B cell (primary cell): ENCODE measurements at regions not wholly inside any gene's neighbourhood (a gene's known extent, or its start where the extent isn't known, plus 50 kb on each side); places are given as distances from the start of the nearest gene placed in this dataset.

Experiments used
- ATAC-seq: fragments of 200-7000 bp; cut with Tn5 transposase; one replicate; pipeline ENCODE4 v1.10.0; 2021; ENCODE audit warnings: low read depth, mild to moderate bottlenecking, moderate number of reproducible peaks, moderate library complexity
- CTCF ChIA-PET: fragments of 350-600 bp; sonication (Branson Sonifier 250); formaldehyde crosslinking; loops from one replicate; lab custom pipeline; 2021; ENCODE audit warnings: antibody characterized with exemption, inconsistent platforms; lab: Charles Lee
- POLR2A ChIA-PET: fragments of 350-600 bp; sonication (Branson Sonifier 250); formaldehyde crosslinking; loops from one replicate; lab custom pipeline; 2021; ENCODE audit warnings: antibody characterized with exemption; lab: Charles Lee
- DNase-seq: peaks from one replicate; pipeline ENCODE4 v3.0.0; 2013
- H2AFZ ChIP-seq: 2 replicates; pipeline ENCODE4 v1.6.1; 2012; ENCODE audit warnings: mild to moderate bottlenecking, low read depth, low read length; ENCODE audit not compliant: insufficient read depth, poor library complexity, severe bottlenecking
- H3K27ac ChIP-seq, 2 donors: 1 replicate in 1 of 2; 2 replicates in 1 of 2; pipeline ENCODE4 v1.5.1; 2012 to 2013; ENCODE audit warnings: low read length in 2 of 2, mild to moderate bottlenecking in 2 of 2, moderate library complexity in 1 of 2
- H3K27me3 ChIP-seq, 4 experiments: fragments of 200-600 bp in 1 of 4; sonication (generic) in 1 of 4; replicated peaks in 1 of 4; 1 replicate in 2 of 4; 2 replicates in 2 of 4; pipeline versions ENCODE4 v1.6.1 to v1.7.0; 2013 to 2016; ENCODE audit warnings: low read length in 3 of 4, mild to moderate bottlenecking in 2 of 4, mixed read lengths in 1 of 4, moderate library complexity in 1 of 4; ENCODE audit not compliant: insufficient read depth in 4 of 4, control insufficient read depth in 3 of 4; ENCODE audit errors: control extremely low read depth in 1 of 4
- H3K36me3 ChIP-seq, 2 experiments: replicated peaks in 1 of 2; 1 replicate in 1 of 2; 2 replicates in 1 of 2; pipeline versions ENCODE4 v1.6.1 to v1.7.1; 2013; ENCODE audit warnings: low read length in 1 of 2; ENCODE audit not compliant: insufficient read depth in 2 of 2, control insufficient read depth in 1 of 2; ENCODE audit errors: control extremely low read depth in 1 of 2, extremely low read depth in 1 of 2
- H3K4me1 ChIP-seq, 2 donors: fragments of 200-600 bp in 1 of 2; sonication (generic) in 1 of 2; 1 replicate in 1 of 2; 2 replicates in 1 of 2; pipeline versions ENCODE4 v1.5.1 to v1.6.1; 2013 to 2017; ENCODE audit warnings: low read length in 2 of 2; ENCODE audit not compliant: control insufficient read depth in 2 of 2, insufficient read depth in 2 of 2
- H3K4me2 ChIP-seq: replicated peaks from 2 replicates; pipeline ENCODE3; 2012; ENCODE audit warnings: mild to moderate bottlenecking, low read depth, low read length; ENCODE audit not compliant: poor library complexity, severe bottlenecking
- H3K4me3 ChIP-seq, 5 experiments: fragments of 200-600 bp in 1 of 5; sonication (generic) in 1 of 5; 1 replicate in 3 of 5; 2 replicates in 2 of 5; pipeline versions ENCODE4 v1.5.1 to v1.7.0; 2011 to 2016; ENCODE audit warnings: low read length in 4 of 5, mild to moderate bottlenecking in 4 of 5, low read depth in 2 of 5, control low read depth in 1 of 5, moderate library complexity in 1 of 5; ENCODE audit not compliant: insufficient read depth in 1 of 5; ENCODE audit errors: control extremely low read depth in 1 of 5, extremely low read depth in 1 of 5
- H3K79me2 ChIP-seq: fragments of 200-600 bp; sonication (generic); one replicate; pipeline ENCODE4 v1.6.0; 2016; ENCODE audit warnings: low read length; ENCODE audit not compliant: control insufficient read depth, insufficient read depth
- H3K9ac ChIP-seq: fragments of 200-600 bp; sonication (generic); 2 replicates; pipeline ENCODE4 v1.6.1; 2017; ENCODE audit warnings: mild to moderate bottlenecking, low read length, moderate library complexity
- H3K9me3 ChIP-seq, 3 donors: one replicate each; pipeline versions ENCODE4 v1.6.1 to v1.7.1; 2013; ENCODE audit warnings: low read length in 2 of 3; ENCODE audit not compliant: control insufficient read depth in 2 of 3, insufficient read depth in 1 of 3; ENCODE audit errors: control extremely low read depth in 1 of 3
- H4K20me1 ChIP-seq: 2 replicates; pipeline ENCODE4 v1.6.0; 2012; ENCODE audit warnings: mild to moderate bottlenecking, low read length; ENCODE audit not compliant: insufficient read depth, control insufficient read depth, poor library complexity, severe bottlenecking
- H3K27ac Mint-ChIP-seq: one replicate; pipeline ENCODE4 v1.8.0; 2021; ENCODE audit warnings: mixed read lengths
- H3K27me3 Mint-ChIP-seq: one replicate; pipeline ENCODE4 v1.8.0; 2021; ENCODE audit warnings: mixed read lengths
- H3K4me1 Mint-ChIP-seq: one replicate; pipeline ENCODE4 v1.8.0; 2021; ENCODE audit warnings: mixed read lengths
- H3K4me3 Mint-ChIP-seq: one replicate; pipeline ENCODE4 v1.8.0; 2021; ENCODE audit warnings: mixed read lengths
- H3K9me3 Mint-ChIP-seq: one replicate; pipeline ENCODE4 v1.8.0; 2022; ENCODE audit warnings: mixed read lengths; ENCODE audit not compliant: insufficient read depth
- EZH2 ChIP-seq: IDR thresholded peaks from 2 replicates; pipeline ENCODE4 v1.6.1; 2012; ENCODE audit warnings: borderline replicate concordance, low read depth, mild to moderate bottlenecking, moderate library complexity, low read length; ENCODE audit not compliant: insufficient read depth, poor library complexity, severe bottlenecking
- WGBS: methylation state at CpG from one replicate; pipeline ENCODE4 v1.1.5; 2013; ENCODE audit warnings: missing lambda C conversion rate; ENCODE audit not compliant: insufficient coverage; 5-methylcytosine and 5-hydroxymethylcytosine counted together
- intact Hi-C: fragments of 100-400 bp; cut with micrococcal nuclease; formaldehyde crosslinking; loops from one replicate; pipeline ENCODE4 v1.10.0; 2022
- TF ChIP-seq, protein P1 (sequence below): fragments of 200-600 bp; IDR thresholded peaks from one replicate; pipeline ENCODE4 v1.8.0; 2022; ENCODE audit warnings: antibody characterized with exemption, mild to moderate bottlenecking

DNA sequence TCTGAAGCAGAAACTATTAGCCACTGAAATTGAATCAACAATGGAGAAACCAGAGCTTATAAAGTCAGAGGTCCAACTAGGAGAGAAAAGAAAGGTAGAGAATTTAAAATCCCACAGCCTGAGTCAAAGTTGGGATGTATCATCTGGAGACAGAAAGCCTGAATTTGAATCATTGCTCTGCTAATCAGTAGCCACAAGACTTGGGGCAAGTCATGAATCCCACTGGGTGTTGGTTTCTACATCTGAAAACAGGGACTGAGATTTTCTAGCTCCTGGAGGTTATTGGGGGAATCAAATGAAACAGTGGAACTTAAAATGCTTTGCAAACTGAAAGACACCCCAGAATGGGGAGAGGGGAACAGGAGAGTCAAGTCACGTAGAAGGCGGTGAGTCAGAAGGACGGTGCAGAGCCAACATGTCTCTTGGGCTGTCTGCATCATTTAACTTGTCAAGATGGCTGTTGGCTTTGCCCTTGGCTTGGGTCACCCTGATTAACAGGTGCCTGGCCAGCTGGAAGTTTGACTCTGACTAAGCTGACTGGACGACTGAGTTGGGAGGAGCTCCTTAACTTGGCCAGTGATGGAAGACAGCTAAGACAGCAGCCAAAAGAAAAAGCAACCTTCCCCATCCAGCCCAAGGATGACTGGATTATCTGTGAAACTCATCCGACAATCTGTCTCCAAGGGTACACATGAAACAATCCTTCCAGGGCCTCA lies 60.6 kb upstream of the ADRA1B start:
- Histone ChIP-seq H3K79me2 (no peaks in the 10 kb centered on the region), H3K9me3 (no peaks in the 10 kb centered on the region), H3K27me3 (peaks cover 0 to 10% (median under 1%) of the 10 kb centered on the region in 4 experiments), H3K9ac (no peak overlapping the region), H2AFZ (no peak overlapping the region), H4K20me1 (no peaks in the 10 kb centered on the region), H3K4me3 (no peak overlapping the region), H3K4me1 (no peaks in the 10 kb centered on the region), H3K36me3 (no peaks in the 10 kb centered on the region), H3K27ac (no peak overlapping the region), H3K4me2 (no peak overlapping the region)
- no peaks in the 10 kb centered on the region for H3K9me3 Mint-ChIP-seq
- no peak for ATAC-seq
- no peak for DNase-seq
- ChIA-PET POLR2A (no interaction called here), CTCF (no interaction called here)
- intact Hi-C loops = no loop called here
- no peaks in the 10 kb centered on the region for H3K4me1 Mint-ChIP-seq
- WGBS = 98% methylated on average over 3 of the region's 5 CpGs
- TF ChIP-seq EZH2 = no peak
- TF ChIP-seq, protein P1, sequence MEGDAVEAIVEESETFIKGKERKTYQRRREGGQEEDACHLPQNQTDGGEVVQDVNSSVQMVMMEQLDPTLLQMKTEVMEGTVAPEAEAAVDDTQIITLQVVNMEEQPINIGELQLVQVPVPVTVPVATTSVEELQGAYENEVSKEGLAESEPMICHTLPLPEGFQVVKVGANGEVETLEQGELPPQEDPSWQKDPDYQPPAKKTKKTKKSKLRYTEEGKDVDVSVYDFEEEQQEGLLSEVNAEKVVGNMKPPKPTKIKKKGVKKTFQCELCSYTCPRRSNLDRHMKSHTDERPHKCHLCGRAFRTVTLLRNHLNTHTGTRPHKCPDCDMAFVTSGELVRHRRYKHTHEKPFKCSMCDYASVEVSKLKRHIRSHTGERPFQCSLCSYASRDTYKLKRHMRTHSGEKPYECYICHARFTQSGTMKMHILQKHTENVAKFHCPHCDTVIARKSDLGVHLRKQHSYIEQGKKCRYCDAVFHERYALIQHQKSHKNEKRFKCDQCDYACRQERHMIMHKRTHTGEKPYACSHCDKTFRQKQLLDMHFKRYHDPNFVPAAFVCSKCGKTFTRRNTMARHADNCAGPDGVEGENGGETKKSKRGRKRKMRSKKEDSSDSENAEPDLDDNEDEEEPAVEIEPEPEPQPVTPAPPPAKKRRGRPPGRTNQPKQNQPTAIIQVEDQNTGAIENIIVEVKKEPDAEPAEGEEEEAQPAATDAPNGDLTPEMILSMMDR = no peak
- H3K4me3 Mint-ChIP-seq = no peak overlapping the region
- peaks cover 10% of the 10 kb centered on the region for H3K27me3 Mint-ChIP-seq
- H3K27ac Mint-ChIP-seq = no peak overlapping the region

DNA sequence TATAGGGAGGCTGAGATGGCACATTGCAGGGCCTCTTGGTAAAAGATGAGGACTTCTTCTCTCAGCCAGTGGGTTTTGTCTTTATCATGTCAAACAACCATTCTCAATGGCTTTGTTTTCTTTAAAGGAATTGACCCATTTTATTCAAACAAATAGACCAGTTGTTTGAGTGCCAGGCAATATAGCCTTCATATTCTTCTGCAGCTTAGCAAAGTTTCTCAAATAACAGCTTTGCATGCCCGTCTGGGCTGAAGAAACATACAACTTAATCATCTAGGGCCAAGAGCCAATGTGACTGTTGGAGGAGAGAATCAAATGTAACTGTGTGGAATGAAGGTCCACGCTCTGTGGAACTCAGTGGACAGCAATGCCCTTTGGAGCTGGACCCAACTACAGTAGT lies 57.4 kb upstream of the ADRA1B start:
- no peak overlapping the region for H2AFZ ChIP-seq
- H3K27me3 ChIP-seq = peaks cover 0 to 19% (median 4%) of the 10 kb centered on the region in 4 experiments
- H3K27me3 Mint-ChIP-seq = peaks cover 13% of the 10 kb centered on the region
- H3K36me3 ChIP-seq = no peaks in the 10 kb centered on the region
- no peak overlapping the region for H3K4me3 ChIP-seq
- H3K4me1 Mint-ChIP-seq = no peaks in the 10 kb centered on the region
- TF ChIP-seq, protein P1 = no peak
- no peak for TF ChIP-seq EZH2
- H3K27ac ChIP-seq = no peak overlapping the region
- H4K20me1 ChIP-seq = no peaks in the 10 kb centered on the region
- no peak for ATAC-seq
- DNase-seq = no peak
- ChIA-PET POLR2A (no interaction called here), CTCF (interaction anchor here (0.9 kb wide), 1 partner anchor 11 kb away, joined by 3 read pairs; no protein-coding TSS in a partner anchor)
- no peaks in the 10 kb centered on the region for H3K79me2 ChIP-seq
- no peaks in the 10 kb centered on the region for H3K9me3 ChIP-seq
- H3K27ac Mint-ChIP-seq = no peak overlapping the region
- no CpG with 5 or more reads among the region's 2 CpGs for WGBS
- H3K4me3 Mint-ChIP-seq = no peak overlapping the region
- H3K4me2 ChIP-seq = no peak overlapping the region
- H3K4me1 ChIP-seq = no peaks in the 10 kb centered on the region
- H3K9ac ChIP-seq = no peak overlapping the region
- intact Hi-C loops = no loop called here
- no peaks in the 10 kb centered on the region for H3K9me3 Mint-ChIP-seq
